Loucy (cell line): ENCODE measurements at regions not wholly inside any gene's neighbourhood (a gene's known extent, or its start where the extent isn't known, plus 50 kb on each side); places are given as distances from the start of the nearest gene placed in this dataset.
"Not testable (repeated sequence)": the region's sequence is repeated elsewhere in the genome, so short reads cannot be mapped to it uniquely, and the experiment has no call there.

Source experiments
- H2AFZ ChIP-seq: fragments of 200-600 bp; sonication (generic); 2 replicates; pipeline ENCODE4 v1.6.0; 2016; ENCODE audit warnings: antibody characterized with exemption, mild to moderate bottlenecking, low read length, moderate library complexity
- H3F3A ChIP-seq: fragments of 200-600 bp; 2 replicates; pipeline ENCODE4 v1.6.0; 2016; ENCODE audit warnings: antibody characterized with exemption, low read depth, mild to moderate bottlenecking
- H3K27me3 ChIP-seq: fragments of 200-600 bp; sonication (generic); 2 replicates; pipeline ENCODE4 v1.6.1; 2014; ENCODE audit warnings: low read length, mild to moderate bottlenecking; ENCODE audit not compliant: insufficient read depth, poor library complexity, severe bottlenecking
- H3K36me3 ChIP-seq: fragments of 200-600 bp; sonication (generic); 2 replicates; pipeline ENCODE4 v1.6.1; 2016; ENCODE audit warnings: low read length; ENCODE audit not compliant: insufficient read depth
- H3K4me1 ChIP-seq: fragments of 200-600 bp; sonication (generic); 2 replicates; pipeline ENCODE4 v1.5.1; 2014; ENCODE audit warnings: low read length, mild to moderate bottlenecking; ENCODE audit not compliant: insufficient read depth, poor library complexity, severe bottlenecking
- H3K4me2 ChIP-seq: fragments of 200-600 bp; sonication (generic); 2 replicates; pipeline ENCODE4 v1.6.0; 2014; ENCODE audit warnings: antibody characterized with exemption, low read length, low read depth, mild to moderate bottlenecking; ENCODE audit not compliant: poor library complexity, severe bottlenecking
- H3K4me3 ChIP-seq: fragments of 200-600 bp; sonication (generic); 2 replicates; pipeline ENCODE4 v1.5.1; 2014; ENCODE audit warnings: low read length, mild to moderate bottlenecking, mixed read lengths; ENCODE audit not compliant: poor library complexity, severe bottlenecking
- H3K79me2 ChIP-seq: fragments of 200-600 bp; sonication (generic); 2 replicates; pipeline ENCODE4 v1.6.1; 2014; ENCODE audit warnings: low read length; ENCODE audit not compliant: insufficient read depth
- H3K9ac ChIP-seq: fragments of 200-600 bp; sonication (generic); 2 replicates; pipeline ENCODE4 v1.6.0; 2014; ENCODE audit warnings: mild to moderate bottlenecking, low read depth, low read length, moderate library complexity; ENCODE audit not compliant: poor library complexity, severe bottlenecking
- H3K9me2 ChIP-seq: fragments of 200-600 bp; sonication (generic); replicated peaks from 2 replicates; pipeline ENCODE4 v1.6.1; 2016; ENCODE audit warnings: low read depth, low read length, mixed read lengths
- H3K9me3 ChIP-seq: fragments of 200-600 bp; sonication (generic); 2 replicates; pipeline ENCODE4 v1.6.1; 2014; ENCODE audit warnings: mild to moderate bottlenecking, antibody characterized with exemption, low read length, low read depth; ENCODE audit not compliant: insufficient read depth
- H4K20me1 ChIP-seq: fragments of 200-600 bp; sonication (generic); 2 replicates; pipeline ENCODE4 v1.6.0; 2014; ENCODE audit warnings: antibody characterized with exemption, low read length, mild to moderate bottlenecking; ENCODE audit not compliant: insufficient read depth, poor library complexity, severe bottlenecking
- EZH2phosphoT487 ChIP-seq: fragments of 200-600 bp; IDR thresholded peaks from 2 replicates; pipeline ENCODE4 v1.6.1; 2018; ENCODE audit warnings: antibody characterized with exemption, mild to moderate bottlenecking, moderate library complexity, borderline replicate concordance
- TF ChIP-seq, protein P1 (sequence below): fragments of 200-600 bp; sonication (generic); conservative IDR thresholded peaks from 2 replicates; pipeline ENCODE4 v1.5.1; 2014; ENCODE audit warnings: mild to moderate bottlenecking, antibody characterized with exemption, low read length

DNA sequence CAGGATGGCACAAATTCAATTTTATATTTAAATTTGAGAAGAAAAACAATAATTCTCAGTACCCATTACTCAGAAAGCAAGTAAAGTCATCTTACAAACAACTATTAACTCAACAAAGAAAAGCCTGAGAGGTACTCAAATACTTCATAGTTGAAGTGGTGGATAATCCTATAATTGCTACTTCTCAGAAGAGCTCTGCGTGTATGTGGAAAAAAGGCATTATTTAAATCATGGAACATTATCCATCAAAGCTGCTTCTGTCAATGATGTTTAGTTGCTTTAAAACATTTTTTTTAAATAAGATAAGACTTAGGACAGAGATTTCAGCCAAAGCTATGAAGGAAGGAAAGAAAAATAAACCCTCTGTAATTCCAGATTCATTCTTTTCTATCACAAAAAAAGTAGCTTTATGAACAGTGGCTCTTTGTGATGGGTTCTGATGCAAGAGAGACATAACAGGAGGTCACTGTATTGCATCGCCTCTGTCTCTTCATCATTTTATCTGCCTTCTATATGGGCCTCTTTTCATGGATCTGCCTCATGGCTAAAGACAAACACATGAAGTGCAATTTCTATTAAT, 367.9 kb upstream of the SLC35B3 start:
- no peaks in the 10 kb centered on the region; the same call in 1 of the 2 replicates for H3K9me3 ChIP-seq
- H3F3A ChIP-seq: no peaks in the 10 kb centered on the region
- H2AFZ ChIP-seq: no peak overlapping the region
- no peaks in the 10 kb centered on the region for H3K36me3 ChIP-seq
- H3K9me2 ChIP-seq: no peaks in the 10 kb centered on the region
- no peak overlapping the region for H3K9ac ChIP-seq
- H3K79me2 ChIP-seq: no peaks in the 10 kb centered on the region
- H3K4me3 ChIP-seq: no peak overlapping the region
- H3K4me1 ChIP-seq: no peaks in the 10 kb centered on the region
- H3K27me3 ChIP-seq: no peaks in the 10 kb centered on the region
- no peak overlapping the region for H3K4me2 ChIP-seq
- TF ChIP-seq, protein P1, sequence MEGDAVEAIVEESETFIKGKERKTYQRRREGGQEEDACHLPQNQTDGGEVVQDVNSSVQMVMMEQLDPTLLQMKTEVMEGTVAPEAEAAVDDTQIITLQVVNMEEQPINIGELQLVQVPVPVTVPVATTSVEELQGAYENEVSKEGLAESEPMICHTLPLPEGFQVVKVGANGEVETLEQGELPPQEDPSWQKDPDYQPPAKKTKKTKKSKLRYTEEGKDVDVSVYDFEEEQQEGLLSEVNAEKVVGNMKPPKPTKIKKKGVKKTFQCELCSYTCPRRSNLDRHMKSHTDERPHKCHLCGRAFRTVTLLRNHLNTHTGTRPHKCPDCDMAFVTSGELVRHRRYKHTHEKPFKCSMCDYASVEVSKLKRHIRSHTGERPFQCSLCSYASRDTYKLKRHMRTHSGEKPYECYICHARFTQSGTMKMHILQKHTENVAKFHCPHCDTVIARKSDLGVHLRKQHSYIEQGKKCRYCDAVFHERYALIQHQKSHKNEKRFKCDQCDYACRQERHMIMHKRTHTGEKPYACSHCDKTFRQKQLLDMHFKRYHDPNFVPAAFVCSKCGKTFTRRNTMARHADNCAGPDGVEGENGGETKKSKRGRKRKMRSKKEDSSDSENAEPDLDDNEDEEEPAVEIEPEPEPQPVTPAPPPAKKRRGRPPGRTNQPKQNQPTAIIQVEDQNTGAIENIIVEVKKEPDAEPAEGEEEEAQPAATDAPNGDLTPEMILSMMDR: no peak
- TF ChIP-seq EZH2phosphoT487: no peak
- no peaks in the 10 kb centered on the region for H4K20me1 ChIP-seq

DNA sequence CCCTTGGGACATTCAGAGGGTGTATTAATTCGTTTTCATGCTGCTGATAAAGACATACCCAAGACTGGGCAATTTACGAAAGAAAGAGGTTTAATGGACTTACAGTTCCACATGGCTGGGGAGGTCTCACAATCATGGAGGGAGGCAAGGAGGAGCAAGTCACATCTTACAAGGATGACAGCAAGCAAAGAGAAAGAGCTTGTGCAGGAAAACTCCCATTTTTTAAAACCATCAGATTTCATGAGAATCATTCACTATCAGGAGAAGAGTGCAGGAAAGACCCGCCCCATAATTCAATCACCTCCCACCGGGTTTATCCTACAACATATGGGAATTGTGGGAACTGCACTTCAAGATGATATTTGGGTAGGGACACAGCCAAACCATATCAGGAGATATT, 367.1 kb upstream of the SLC35B3 start:
- not testable (repeated sequence) for H3F3A ChIP-seq, H3K4me3 ChIP-seq, H3K9me2 ChIP-seq, H4K20me1 ChIP-seq, H3K79me2 ChIP-seq, H2AFZ ChIP-seq, H3K36me3 ChIP-seq, H3K4me1 ChIP-seq, H3K9ac ChIP-seq, H3K4me2 ChIP-seq, H3K27me3 ChIP-seq, H3K9me3 ChIP-seq

DNA sequence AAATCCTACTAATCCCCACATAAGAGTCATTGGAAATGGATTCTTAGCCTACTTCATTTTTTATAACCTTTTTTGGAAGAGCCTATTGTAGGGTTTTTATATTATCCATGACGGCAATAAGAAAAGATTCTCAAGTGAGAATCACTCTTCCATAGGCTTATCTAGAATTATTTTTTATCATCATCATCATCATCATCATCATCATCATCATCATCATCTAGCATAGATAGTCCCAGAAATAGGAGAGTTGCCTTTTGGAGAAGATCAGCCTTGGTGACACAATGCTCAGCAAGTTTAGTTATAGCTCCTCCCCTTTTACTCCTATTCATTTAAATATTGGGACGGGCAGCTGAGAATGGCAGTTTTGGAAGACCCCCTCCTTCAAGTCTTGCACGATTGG, 359.1 kb upstream of the SLC35B3 start:
- Histone ChIP-seq H3K4me1 (no peaks in the 10 kb centered on the region), H2AFZ (no peak overlapping the region), H4K20me1 (no peaks in the 10 kb centered on the region), H3K27me3 (no peaks in the 10 kb centered on the region), H3K9me2 (no peaks in the 10 kb centered on the region), H3K9me3 (no peaks in the 10 kb centered on the region), H3K36me3 (no peaks in the 10 kb centered on the region), H3K4me2 (no peak overlapping the region), H3K4me3 (no peak overlapping the region), H3K9ac (no peak overlapping the region), H3K79me2 (no peaks in the 10 kb centered on the region), H3F3A (no peaks in the 10 kb centered on the region)
- TF ChIP-seq, protein P1: no peak
- TF ChIP-seq EZH2phosphoT487: no peak

DNA sequence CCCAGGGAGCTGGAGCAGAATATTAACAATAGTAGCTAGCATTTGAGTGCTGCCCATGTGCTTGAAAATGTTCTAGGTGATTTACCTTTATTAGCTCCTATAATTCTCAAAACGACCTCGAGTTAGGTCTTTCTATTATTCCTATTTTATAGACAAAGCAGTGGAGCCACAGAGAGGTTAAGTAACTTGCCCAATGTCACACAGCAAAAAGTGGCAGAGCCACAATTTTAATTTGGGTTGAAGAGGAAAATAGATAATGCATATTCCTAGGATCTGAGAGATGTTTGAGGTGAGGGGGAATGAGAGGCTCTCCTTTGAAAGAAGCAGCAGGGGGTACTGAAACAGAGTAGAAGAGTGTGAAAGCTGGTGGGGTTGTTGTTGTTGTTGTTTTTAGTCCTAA, 354.5 kb upstream of the SLC35B3 start:
- no peaks in the 10 kb centered on the region for H3K36me3 ChIP-seq
- H3K4me2 ChIP-seq: no peak overlapping the region
- H3K4me3 ChIP-seq: no peak overlapping the region
- H2AFZ ChIP-seq: no peak overlapping the region
- no peaks in the 10 kb centered on the region for H3K9me2 ChIP-seq
- H3K27me3 ChIP-seq: no peaks in the 10 kb centered on the region
- TF ChIP-seq, protein P1: no peak
- TF ChIP-seq EZH2phosphoT487: no peak
- no peaks in the 10 kb centered on the region for H3K4me1 ChIP-seq
- H4K20me1 ChIP-seq: no peaks in the 10 kb centered on the region
- H3K9ac ChIP-seq: no peak overlapping the region
- no peaks in the 10 kb centered on the region for H3K9me3 ChIP-seq
- H3K79me2 ChIP-seq: no peaks in the 10 kb centered on the region
- no peaks in the 10 kb centered on the region for H3F3A ChIP-seq
